Tongue (tissue), 1 donor: ENCODE measurements at regions not wholly inside any gene's neighbourhood (a gene's known extent, or its start where the extent isn't known, plus 50 kb on each side); places are given as distances from the start of the nearest gene placed in this dataset.

ENCODE experiments used
- DNase-seq: peaks from one replicate; pipeline ENCODE4 v3.0.0-alpha.2; 2015

GRCh38 chr13:105442949-105443699 is 1092.3 kb downstream of the EFNB2 start:
- peak; percentile 75 for DNase-seq

GRCh38 chr13:105442040-105442439 is 1093.4 kb downstream of the EFNB2 start:
- DNase-seq = no peak

GRCh38 chr13:105441051-105441750 is 1094.3 kb downstream of the EFNB2 start:
- no peak for DNase-seq

- DNase-seq = no peak
Observed at GRCh38 chr13:105436943-105437342, 1098.5 kb downstream of the EFNB2 start.

- DNase-seq = peak; percentile 62
Observed at GRCh38 chr13:105432438-105432837, 1103.0 kb downstream of the EFNB2 start.

GRCh38 chr13:105428811-105429210 is 1106.7 kb downstream of the EFNB2 start:
- no peak for DNase-seq

GRCh38 chr13:105426441-105426840 is 1109.0 kb downstream of the EFNB2 start:
- no peak for DNase-seq

GRCh38 chr13:105414639-105415038 is 1120.8 kb downstream of the EFNB2 start:
- DNase-seq = no peak

GRCh38 chr13:105412171-105412570 is 1123.3 kb downstream of the EFNB2 start:
- no peak for DNase-seq

GRCh38 chr13:105410602-105411001 is 1124.9 kb downstream of the EFNB2 start:
- peak; percentile 67 for DNase-seq

GRCh38 chr13:105406551-105406950 is 1128.9 kb downstream of the EFNB2 start:
- DNase-seq = no peak

GRCh38 chr13:105403086-105403485 is 1132.4 kb downstream of the EFNB2 start:
- no peak for DNase-seq

- no peak for DNase-seq
Observed at GRCh38 chr13:105395041-105395440, 1140.4 kb downstream of the EFNB2 start.

- DNase-seq = no peak
Observed at GRCh38 chr13:105389373-105389772, 1146.1 kb downstream of the EFNB2 start.

GRCh38 chr13:105377452-105377851 is 1158.0 kb downstream of the EFNB2 start:
- DNase-seq = peak; percentile 39

GRCh38 chr13:105370011-105370650 is 1165.3 kb downstream of the EFNB2 start:
- peak; percentile 19 for DNase-seq

- DNase-seq = no peak
Observed at GRCh38 chr13:105368781-105369180, 1166.7 kb downstream of the EFNB2 start.

- DNase-seq = no peak
Observed at GRCh38 chr13:105365831-105366230, 1169.6 kb downstream of the EFNB2 start.

- DNase-seq = peak; percentile 19
Observed at GRCh38 chr13:105365021-105365550, 1170.4 kb downstream of the EFNB2 start.

- no peak for DNase-seq
Observed at GRCh38 chr13:105364191-105364590, 1171.3 kb downstream of the EFNB2 start.

- peak; percentile 73 for DNase-seq
Observed at GRCh38 chr13:105363261-105364190, 1171.9 kb downstream of the EFNB2 start.

- no peak for DNase-seq
Observed at GRCh38 chr13:105353654-105354053, 1181.8 kb downstream of the EFNB2 start.
